HG03460 (cell line): ENCODE measurements at regions not wholly inside any gene's neighbourhood (a gene's known extent, or its start where the extent isn't known, plus 50 kb on each side); places are given as distances from the start of the nearest gene placed in this dataset.

ENCODE experiments used
- ATAC-seq: cut with Tn5 transposase; IDR thresholded peaks from one replicate; pipeline ENCODE4 v1.9.1; 2021; ENCODE audit not compliant: unreplicated experiment

DNA sequence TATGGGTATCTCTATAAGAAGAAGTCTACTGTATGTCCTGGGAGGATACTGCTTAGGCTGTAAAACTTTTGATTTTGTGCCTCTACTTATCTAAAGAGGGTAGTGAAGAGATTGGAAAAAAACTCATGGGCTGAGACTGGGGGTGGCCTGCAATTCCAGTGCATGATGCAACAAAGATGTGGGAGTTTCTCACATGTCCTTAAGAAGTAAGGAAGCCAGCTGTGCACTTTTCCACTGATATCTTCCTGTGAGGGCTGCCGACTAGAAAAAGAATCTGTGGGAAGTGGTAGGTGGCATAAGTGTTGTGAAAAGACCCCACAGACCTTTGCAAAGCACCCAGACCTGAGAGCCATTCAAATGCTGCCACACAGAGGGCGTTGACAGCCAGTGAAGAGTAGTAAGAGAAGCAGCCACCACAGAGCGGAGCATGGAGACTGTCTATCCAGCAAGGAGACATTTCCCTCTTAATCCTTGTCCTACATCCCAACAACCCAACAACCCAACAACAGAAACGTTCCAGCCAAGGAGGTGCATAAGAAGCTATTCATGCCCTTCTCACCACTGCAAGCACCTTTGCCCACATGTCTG, 65.1 kb downstream of the PFDN4 start:
- ATAC-seq, result no peak

DNA sequence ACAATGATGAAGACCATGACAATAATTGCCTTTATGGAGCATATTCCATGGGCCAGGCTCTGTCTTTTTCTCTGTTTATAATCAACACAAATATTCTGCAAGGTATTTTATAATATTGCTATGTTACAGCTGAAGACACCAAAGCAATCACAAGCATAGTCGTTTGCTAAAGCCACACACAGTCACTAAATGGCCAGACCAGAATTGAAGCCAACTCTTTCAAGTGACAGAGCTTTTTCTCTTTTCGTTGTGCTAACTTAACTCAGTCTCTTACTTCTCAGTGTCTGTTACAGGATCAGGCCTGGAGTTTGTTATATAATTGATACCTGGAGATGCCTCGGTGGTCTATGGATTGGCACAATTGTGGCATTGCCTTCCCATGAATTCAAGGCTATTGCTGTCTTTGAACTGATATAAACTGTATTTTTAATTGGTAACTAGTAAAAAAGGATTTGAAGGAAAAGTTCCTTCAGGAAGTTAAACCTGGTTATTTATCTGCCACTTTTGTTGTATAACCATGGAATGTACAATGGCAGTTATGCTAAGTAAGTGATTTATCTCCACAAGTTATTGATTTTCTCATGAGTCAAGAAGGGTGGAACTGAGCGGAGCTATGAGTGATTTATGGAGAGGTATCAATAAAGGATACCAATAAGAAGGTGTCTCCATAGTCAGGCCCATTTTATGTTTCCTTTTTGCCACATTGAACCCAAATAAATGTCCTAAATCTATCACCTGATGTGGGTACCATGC, 67.6 kb downstream of the PFDN4 start:
- no peak for ATAC-seq

- ATAC-seq, result no peak
These were observed 68.8 kb downstream of the PFDN4 start for GRCh38 chr20:54276577-54277169.

DNA sequence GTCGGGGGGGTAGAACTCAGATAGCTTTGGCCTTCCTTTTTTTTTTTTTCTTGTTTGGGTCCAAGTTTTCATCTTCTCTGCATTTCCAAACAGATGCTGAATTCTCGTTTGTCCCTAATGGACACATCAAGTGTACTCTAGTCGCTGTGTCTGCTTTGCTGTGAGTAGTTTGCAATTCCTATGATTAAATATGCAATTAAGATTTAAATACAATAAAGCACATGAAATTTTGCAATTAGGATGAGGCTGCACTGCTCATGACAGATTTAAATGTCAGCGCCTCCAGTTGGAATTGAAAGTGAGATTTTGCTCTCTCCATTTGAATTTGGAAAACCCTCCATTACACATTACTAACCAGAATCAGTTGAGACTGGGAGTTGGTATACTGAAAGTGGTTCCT, 70.4 kb downstream of the PFDN4 start:
- ATAC-seq, result no peak

- ATAC-seq, result no peak
These were observed 74.7 kb downstream of the PFDN4 start for GRCh38 chr20:54282625-54283024.

DNA sequence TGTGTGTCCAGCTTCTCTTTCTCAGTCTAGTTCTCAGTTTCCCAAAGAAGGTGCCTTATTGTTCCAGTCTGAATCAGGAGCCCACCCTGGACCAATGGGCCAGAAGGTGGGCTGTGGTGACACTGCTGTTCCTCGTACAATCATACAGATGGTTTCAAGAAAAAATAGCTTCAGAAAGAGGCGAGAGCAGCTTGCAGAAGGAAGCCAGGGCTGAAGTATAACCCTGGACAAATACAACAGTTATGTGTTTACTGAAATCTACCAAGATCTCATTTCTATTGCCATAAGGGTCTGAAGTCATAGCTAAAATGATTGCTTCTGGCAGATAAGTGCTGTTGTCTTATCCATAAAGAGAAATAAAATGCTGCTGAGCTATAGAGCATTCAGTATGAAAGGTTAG, 75.4 kb downstream of the PFDN4 start:
- ATAC-seq, result no peak

DNA sequence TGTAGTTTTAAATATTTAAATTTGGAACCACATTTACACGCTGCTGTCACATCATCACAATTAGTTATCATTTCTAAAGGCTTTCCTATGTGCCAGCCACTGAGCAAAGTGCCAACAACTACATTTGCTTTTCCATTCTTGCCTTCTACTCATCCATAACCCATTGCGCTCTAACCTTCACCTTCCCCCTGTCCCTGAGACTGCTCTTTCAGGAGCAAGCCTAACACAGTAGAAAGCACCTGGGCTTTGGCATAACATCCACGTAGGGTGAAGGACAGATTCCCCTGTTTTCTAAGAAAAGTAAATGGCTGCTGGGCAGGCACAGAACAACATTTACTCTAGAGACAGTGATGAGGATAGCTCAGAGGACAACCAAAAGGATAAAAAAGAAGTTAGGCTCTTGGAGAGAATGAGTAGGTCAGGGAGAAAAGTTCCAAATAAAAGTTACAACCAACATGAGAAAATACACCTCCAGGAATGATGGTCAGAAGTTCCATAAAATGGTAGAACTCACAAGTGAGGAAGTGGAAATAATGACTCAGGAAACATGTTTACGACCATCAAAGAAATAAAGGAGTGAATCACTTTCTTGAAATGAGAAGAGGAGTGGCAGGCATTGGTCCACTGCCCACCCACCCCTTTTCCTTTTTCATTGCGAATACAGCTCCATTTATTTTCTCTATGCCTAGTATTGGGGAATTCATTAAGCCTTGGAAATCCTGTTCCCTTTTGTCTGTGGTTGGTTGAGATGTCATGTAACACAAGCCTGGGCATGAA, 77.2 kb downstream of the PFDN4 start:
- ATAC-seq, result no peak

DNA sequence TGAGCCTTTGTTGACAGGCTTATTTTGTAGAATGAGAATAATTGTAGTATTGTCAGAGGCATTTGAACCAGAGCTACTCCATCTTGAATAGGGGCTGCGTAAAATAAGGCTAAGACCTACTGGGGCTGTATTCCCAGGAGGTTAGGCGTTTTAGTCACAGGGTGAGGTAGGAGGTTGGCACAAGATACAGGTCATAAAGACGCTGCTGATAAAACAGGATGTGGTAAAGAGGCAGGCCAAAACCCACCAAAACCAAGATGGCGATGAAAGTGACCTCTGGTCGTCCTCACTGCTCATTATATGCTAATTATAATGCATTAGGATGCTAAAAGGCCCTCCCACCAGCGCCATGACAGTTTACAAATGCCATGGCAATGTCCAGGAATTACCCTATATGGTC, 82.7 kb downstream of the PFDN4 start:
- no peak for ATAC-seq

- no peak for ATAC-seq
These were observed 83.6 kb downstream of the PFDN4 start for GRCh38 chr20:54291339-54292010.

DNA sequence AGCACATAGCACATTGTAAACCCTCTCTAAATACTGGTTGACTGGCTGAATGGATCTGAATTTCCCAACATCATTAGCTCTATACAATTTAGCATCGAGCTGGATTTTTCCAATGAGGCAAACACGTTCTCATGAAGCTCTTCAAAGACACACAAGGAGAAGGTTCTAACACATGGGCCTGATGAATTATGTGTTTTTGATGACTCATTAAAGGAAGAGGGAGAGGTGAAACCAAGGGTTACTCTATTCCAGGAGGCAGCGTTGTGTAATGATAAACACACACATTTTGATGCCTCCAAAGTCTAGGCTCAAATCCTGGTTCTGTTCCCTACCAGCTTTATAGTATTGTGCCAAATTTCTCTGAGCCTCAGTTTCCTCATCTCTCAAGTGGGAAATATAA, 84.3 kb downstream of the PFDN4 start:
- ATAC-seq, result no peak

DNA sequence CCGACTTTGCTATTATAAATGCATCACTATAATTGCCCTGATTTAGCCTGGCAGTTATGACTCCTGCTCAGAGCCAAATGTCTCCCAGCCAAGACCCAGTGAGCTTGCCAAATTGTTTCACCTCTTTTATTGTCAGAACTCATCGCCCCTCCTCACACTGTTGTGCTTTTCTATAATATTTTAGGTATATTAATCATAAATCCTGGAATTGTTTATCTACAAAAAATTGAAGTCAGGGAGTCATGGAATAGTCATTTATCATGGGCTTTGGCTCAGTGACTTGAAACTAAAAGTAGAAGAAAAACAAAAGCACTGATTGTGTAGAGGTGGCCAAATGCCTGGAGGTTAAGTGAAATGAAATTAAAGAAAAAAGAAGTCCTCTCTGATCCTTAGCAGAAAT, 85.6 kb downstream of the PFDN4 start:
- no peak for ATAC-seq

DNA sequence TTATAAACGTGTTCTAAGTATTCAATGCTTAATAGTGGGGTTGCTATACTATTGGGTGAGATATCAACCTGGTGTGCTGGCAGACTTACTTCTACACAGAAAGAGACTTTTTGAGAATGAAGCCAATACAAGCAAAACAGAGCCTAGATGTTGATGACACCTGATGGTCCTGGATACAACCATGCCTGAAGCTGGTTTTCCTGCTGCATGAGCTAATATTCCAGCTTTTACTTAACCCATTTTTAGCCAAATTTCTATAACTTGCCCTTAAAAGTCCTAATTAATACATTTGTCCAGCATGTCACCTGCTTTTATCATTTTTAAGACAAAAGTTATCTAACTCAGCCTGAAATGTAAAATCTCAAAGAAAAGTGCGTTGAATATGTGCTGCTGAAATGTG, 86.2 kb downstream of the PFDN4 start:
- ATAC-seq, result no peak

DNA sequence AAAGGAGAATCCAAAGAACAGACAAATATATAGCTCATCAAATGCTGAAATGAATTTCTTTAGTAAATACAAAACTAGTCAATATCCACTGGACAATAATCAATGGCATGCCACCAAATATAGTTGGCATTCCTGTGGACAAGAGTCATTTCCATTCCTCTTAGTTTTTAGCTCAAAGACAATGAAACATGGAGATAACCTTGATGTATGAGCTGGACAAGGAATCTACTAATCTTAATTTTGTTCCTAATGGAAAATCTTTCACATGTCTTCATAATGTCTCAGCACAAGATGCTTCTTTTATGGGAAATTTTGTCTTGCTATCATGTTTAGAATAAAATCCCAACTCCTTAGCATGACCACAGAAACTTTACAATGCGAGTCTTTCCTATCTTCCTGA, 87.8 kb downstream of the PFDN4 start:
- ATAC-seq, result no peak

- ATAC-seq, result no peak
These were observed 97.5 kb downstream of the PFDN4 start for GRCh38 chr20:54305421-54305820.

- no peak for ATAC-seq
These were observed 99.3 kb downstream of the PFDN4 start for GRCh38 chr20:54306985-54307710.

DNA sequence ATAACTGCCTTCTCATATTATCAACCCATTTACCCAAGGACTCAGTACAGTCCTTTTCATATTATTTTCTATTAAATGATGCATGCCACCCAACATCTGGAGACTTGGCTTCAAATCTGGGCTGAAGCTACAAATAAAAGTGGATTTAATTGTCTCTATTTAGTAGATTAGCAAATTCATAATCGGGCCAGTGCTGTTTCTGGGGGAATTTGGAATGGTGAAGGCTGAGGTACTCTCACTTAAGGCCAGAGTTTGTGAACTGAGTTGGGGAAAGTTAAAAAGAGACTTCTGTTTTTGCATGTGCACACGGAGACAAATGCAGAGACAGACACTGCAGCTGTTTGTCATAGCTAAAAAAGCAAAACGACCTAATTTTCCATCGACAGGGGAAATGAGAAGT, 100.9 kb downstream of the PFDN4 start:
- no peak for ATAC-seq

DNA sequence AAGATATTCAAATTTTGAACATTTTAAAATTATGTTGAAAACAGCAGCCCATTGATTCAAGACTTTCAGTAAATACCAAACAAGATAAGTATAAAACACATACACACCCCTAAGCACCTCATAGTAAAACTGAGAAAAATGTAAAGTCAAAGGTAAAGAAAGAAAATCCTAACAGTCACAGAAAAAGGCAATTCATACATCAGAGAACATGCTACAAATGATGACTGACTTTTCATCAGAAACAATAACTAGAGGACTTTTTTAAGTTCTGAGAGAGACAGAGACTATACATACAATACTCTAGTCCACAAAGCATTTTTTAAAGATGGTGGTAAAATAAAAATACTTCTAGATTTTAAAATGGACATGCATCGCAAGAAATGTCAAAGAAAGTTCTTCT, 111.0 kb downstream of the PFDN4 start:
- no peak for ATAC-seq

- ATAC-seq, result no peak
These were observed 112.3 kb downstream of the PFDN4 start for GRCh38 chr20:54320148-54320607.

DNA sequence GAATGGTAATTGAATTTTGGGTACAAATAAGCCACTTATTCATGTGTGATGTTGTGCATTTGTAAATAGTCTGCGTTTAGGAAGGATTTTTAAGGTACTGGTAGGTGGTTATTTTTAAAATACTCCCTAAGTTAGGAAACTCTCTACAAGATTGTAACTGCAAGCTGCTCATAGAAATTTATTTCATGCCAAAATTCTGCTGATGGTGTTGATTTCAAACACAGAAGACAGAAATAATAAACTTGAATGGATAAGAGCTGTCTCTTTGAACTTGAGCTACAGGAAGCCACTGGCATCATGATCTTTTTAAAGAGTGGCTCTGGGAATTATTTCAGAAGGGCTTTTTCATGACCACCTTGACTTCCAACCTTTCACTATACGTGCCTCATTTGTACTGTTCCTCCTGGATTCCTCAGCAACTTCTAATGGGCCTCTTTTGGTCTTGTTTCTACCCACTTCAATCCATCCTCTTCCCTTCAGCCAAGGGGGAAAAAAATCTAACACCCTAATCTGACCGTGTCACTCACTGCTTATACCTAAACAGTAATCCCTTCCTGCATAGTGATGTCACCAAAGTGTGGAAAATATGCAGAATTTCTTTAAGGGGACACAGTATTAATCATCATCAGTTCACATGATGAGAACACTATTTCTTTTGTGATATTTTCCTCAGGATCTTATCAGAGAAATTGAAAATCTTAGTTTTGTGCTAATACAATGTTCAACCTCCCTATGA, 113.6 kb downstream of the PFDN4 start:
- ATAC-seq, result no peak

- no peak for ATAC-seq
These were observed 115.4 kb downstream of the PFDN4 start for GRCh38 chr20:54323227-54323734.
